ENCODE measurements at regions not wholly inside any gene's neighbourhood (a gene's known extent, or its start where the extent isn't known, plus 50 kb on each side); places are given as distances from the start of the nearest gene placed in this dataset.

DNA sequence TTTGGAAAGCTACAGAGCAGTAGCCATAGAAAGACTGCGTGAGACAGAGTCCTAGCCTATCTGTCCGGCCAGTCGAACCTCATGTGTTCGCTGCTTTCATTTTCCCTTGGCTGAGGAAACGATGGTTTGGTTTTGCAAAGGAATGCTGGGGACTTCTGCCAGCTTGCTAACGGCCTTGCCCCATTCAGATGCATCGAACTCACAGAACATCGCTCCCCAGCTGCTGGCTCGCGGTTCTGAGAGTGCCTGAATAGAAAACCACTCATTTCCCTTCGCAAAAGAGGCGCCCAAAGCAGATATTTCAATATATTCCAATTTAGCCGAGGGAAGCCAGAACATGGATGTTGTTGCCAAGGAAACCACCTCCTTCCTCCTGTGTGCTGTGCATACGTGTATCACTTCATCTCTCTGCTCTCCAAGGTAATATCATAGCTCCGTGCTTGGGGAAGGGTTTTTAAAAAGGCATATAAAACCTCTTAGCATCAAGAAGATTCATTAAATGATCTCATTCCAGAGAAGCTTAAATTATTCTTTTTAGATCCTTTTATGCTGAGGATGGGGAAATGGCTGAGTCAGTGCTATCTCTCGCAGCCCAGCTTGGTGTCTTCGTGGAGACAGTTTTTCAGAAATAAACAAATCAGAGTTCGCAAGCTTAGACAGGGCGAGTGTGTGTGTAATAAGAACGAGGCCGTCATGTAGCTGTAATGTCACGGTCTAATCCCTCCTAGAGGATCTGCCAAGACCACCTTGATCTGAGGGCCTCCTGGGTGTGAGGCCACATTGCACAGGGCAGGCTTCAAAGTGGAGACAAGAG, 215.2 kb downstream of the RPS24 start:
- no peak for DNase-seq (ENCODE audit: low read depth)

DNA sequence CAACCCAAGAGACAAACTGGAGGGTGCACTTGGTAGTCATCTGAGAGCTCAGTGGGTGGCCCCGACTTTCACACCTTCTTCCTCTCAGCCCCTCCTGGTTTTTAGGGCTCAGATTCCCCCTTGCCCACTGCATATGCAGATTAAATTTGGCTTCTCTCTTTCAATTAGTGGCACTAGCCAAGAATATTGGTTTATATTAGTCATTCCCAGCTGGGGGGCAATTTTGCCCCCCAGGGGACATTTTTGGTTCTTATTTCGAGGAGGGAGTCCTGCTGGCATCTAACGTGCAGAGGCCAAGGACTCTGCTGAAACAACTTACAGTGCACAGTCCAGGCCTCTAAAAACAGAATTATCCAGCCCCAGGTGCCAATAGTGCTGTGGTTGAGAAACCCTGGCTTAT, 216.0 kb downstream of the RPS24 start:
- DNase-seq (ENCODE audit: low read depth), result no peak

DNA sequence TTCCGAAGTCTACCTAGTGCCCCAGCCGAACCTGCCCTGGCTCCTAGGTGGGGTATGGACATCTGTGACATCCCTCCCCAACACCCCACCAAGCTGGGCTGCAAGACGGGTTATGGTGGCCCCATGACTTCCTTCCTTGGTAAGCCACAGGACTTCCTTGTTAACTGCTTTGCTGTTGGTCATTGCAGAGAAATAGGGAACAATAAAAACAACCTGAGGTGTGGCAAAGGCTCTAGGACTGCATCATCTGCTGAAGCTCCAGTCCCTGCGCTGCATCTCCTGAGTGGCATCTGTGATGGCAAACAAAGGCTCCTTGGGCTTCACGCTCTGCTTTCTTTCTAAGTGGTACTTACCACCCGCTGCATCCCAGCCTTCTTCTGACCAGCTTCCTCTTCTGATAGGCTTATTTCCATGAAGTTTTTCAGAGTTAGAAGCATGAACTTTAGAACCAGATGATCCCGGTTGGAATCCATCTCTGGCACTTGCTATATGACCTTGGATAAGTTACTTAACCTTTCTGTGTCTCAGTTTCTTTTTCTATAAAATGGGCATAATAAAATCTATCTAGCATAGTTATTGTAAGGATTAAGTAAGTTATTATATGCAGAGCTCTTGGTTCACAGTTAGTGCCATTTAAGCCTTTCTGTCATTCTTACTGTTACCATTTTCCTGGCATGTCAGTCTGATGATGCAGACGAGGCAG, 216.8 kb downstream of the RPS24 start:
- no peak for DNase-seq (ENCODE audit: low read depth)

DNA sequence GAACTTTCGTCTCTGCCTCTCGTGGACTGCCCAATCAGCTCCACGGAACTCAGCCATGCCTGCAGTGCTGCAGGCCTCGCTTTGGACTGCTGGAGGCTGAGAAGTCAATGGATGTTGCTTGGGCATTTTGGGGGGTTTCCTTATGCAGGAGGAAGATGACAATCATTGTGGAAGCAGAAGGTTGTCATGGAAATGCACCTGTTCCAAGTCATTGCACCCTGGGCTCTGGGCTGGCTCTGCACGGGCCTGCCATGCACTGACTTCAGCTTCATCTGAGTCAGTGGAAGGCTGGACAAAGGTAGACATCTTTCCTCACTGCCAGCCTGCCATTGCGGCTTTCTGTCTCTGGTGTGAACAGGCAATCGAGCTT, 217.3 kb downstream of the RPS24 start:
- no peak for DNase-seq (ENCODE audit: low read depth)

DNA sequence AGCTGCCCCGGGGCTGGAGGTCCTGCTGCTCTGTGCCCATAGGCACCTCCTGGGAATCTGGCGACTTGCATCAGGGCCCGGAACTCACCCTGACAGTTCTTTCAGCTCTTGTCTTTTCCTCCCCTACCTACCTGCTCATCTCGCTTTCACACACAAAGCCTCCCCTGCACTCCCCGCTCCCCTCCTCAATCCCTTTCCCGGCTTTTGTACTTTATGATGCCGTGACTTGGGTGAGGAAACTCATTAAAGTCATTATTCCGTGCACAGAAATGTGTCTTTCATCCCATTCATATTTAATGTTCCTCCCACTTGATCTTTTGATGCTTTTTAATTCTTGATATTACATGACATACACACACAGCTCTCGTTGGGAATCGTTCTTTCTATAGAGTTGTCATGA, 218.6 kb downstream of the RPS24 start:
- DNase-seq (ENCODE audit: low read depth), result no peak

DNA sequence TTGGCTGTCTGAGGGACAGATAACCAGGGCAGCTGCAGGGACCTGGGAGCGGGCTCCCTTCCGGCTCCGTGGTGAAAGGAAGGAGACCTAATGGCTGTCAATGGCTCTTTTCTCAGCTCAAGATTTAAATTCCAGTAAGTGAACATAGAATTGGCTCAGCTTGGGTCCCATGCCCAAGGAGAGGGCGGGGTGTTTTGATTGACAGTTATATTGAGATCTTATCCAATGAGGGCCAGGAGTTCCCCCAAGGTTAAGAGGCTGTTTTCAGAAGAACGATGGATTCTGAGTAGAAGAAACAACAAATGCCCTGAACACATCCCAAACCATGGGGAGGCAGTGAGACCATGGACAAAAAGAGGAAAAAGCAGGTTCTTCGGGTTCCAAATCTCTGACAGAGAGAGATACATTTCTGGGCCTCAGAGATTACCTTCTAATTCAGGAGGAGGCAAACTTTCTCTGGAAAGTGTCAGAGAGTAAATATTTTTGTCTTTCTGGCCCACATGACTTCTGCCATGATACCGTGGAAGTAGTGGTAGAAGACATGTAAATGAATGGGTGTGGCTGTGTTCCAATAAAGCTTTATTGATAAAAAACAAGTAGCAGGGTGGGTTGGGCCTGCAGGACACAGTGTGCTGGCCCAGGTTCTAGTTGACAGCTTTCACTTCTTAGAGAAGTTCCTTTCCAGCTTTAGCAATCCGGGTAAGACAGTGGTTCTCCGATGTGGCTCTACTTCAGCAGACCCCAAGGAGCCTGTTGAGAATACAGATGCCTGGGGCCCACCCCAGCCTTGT, 219.6 kb downstream of the RPS24 start:
- no peak for DNase-seq (ENCODE audit: low read depth)

DNA sequence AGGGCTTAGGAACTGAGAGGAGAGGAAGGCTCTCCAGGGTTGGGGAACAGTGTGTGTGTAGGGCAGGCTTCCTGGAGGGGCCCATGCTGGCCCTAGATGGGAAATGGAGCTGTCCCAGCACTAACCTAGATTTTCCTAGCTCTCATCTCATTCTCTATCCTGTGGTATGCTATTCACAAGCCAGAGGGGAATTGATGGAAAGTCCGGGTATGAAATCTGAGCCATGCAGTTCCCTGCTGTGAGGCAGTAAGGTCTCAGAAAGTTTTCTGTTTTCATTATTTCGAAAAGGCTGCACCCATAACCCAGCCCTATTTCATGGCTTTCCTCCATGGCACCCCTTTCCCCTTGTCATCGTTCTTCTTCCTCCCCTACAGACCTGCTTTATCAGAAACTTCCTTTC, 220.3 kb downstream of the RPS24 start:
- DNase-seq (ENCODE audit: low read depth), result no peak

DNA sequence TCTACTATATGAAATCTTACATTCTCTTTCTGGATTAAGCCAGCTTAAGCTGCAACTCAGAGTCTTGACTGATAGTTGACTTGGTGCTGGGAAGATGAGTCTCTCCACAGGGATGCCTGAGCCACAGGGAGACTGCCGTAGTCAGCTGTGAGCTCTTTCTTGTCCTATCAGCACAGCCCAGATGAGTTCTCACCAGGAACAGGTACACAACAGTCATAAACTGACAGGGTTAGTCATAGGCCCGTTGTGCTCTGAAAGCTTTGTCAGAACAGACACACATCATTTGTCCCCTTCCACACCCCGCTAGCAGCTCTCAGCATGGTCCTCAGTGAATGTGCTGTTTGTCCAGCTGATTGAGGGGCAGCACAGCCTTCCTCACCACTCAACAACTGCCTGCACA, 221.6 kb downstream of the RPS24 start:
- no peak for DNase-seq (ENCODE audit: low read depth)

DNA sequence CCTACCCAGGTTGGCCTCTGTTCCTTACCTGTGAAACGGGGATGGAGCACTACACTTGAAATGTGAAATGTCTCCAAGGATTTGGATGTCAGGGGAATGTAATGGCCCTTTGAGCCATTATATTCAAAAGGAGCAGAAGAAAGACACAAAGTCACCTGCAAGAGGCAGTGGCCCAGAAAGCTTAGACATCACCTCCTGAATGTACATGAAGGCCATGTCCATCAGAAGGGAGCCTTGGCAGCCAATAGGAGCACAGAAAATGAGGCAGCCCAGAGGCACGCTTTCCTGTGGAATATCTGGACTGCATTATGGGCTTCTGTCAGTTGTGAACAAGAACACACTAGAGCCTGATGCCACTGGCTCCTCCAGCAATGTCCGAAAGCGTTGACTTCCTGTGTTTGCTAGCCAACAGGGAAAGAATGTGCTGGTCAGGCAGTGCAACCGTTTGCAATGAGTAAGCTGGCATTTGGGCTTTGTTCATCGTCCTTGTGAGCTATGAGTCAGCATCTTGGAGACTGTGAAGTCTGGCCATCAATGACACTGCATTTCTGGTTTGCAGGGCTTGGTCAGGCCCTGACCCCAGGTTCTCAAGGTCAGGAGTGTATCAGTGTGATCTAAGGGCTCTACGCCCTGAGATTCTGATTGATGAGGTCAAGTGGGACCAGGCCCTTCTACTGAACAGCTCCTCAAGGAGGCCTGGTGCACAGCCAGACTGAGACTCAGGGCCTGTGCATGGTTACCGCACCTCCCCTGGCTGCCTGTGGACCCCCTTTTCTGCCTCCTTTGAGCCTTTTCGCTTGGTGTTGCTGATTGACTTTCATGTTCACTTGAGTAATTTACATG, 222.4 kb downstream of the RPS24 start:
- DNase-seq (ENCODE audit: low read depth), result no peak

DNA sequence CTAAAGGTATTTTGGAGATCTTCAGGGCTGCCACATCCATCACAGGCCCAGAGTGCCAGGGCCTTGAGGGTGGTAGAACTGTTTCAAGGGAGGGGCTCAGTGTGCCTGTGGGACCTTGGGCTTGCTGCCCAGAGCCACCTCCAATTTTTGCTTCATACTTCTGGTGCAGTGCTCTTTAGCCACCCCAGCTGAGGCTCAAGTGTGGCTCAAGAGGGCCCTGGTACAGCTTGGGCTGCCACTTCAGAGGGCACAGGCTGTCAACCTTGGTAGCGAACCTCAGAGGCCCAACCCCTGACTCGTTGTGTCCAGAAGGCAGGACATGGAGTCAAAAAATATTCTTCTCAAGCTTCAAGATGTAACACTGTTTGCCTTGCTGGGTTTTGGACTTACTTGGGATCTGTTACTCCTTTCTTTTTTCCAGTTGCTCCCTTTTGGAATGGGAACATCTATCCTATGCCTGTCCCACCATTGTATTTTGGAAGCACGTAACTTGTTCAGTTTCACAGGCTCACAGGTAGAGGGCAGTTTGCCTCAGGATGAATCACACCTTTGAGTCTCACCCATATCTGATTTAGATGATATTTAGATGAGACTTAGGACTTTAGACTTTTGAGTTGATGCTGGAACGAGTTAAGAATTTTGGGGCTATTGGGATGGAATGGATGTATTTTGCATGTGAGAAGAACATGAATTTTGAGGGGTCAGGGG, 224.8 kb downstream of the RPS24 start:
- DNase-seq (ENCODE audit: low read depth), result no peak

DNA sequence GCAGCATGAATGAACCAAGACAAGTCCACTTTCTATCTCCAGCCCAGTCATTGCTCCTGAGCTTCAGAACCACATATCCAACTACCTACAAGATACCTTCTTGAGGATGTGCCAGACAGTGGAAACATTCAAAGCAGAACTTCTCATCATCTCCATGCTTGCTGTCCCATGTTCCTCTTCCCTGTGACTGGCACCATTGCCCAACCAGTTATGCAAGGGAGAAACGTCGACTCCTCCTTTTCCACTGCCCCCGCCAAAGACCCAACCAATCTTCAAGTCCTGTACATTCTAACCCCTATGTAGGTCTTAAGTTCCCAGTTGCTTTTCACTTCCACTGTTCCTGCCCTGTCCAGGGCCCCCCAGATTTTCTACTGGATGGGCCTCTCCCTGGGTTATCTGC, 225.7 kb downstream of the RPS24 start:
- no peak for DNase-seq (ENCODE audit: low read depth)

DNA sequence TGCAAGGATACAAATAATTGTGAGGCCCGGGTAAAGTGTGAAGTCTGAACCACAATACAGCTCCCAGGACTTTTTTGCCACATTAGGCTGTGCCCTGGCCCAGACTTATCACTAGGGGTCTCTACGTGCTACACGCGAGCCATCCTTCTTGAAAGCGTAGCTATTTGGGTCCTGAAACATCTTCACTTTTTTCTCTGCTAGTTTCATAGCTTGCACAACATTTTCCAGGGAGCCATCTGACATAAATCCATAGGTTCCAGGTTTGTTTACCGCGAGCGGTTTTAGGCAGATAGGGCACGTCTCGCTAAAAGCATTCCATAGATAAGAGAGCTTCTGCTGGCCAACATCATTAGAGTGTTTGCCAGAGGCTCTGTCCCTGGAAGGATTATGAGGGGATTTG, 226.5 kb downstream of the RPS24 start:
- no peak for DNase-seq (ENCODE audit: low read depth)

DNA sequence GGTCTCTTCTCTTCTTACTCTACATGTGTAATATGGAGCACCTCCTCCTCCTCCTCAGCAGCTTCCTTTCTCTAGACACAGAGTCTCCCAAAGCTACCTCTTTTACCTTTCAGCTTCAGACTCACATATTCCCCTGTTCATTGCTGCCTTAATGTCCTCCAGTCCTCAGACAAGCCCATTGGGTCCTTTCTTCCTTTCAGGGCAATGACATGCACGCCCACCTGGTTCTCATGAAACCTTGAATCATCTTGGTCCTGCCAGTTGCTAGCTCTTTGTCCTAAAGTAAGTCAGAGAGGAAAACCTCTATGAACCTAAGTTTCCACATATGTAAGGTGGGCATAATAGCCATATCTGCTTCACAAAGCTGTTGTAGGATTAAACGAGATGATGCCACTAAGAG, 227.0 kb downstream of the RPS24 start:
- no peak for DNase-seq (ENCODE audit: low read depth)

DNA sequence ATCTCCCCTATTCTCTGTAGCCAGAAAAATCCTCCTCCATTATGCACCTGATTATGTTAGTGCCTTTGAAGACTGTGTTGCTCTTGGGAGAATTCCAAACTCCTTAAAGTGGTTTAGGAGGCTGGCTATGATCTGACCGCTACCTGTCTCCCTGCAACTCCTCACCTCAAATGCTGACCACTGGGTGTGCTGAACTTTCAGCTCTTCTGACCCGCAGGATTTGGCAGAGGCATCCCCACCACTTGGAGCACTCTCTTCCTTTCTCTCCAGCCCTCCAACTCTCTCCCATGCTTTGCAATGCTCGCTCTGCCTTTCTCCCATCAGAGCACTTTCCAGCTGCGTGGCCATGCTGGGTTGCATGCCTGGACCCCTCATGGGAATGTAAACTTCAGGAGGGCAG, 227.6 kb downstream of the RPS24 start:
- DNase-seq (ENCODE audit: low read depth), result no peak

DNA sequence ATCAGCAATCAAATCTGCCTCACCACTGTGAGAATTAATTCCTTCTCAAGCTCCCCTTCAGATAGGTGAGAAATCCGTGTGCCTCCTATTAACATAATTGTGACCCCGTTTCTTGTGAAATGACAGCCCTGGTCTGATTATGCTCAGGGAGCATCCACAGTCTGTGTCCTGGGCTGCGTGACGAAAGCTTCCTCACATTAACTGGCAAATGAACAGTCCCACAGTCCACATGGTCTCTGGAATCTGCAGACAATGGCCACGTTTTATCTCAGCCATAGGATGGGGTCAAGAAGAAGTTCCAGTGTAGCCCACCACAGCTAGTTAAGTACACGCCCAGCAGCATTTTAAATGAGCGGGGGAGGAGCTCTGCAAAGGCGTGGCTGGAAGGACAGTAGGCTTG, 229.2 kb downstream of the RPS24 start:
- DNase-seq (ENCODE audit: low read depth), result no peak

DNA sequence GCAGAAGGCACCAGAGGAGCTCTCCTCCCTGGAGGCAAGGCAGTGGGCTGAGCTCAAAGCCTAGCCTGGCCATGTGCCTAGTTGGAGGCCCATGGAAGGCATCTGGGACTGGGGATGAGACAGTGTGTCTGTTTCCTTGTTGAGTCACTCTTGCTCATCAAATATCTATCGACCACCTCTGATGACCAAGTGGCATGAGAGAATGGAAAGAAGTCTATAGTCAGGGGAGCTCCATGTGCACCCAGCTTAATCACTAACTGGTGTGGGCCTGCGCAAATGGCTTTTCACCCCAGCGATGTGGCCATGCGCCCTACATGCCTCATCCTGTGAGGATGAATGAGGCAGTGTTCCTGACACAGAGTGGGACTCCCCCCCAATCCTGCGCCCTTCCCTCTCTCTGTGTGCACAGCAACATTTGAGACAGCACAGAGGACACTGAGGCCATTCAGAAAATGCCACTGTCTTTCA, 229.9 kb downstream of the RPS24 start:
- no peak for DNase-seq (ENCODE audit: low read depth)

DNA sequence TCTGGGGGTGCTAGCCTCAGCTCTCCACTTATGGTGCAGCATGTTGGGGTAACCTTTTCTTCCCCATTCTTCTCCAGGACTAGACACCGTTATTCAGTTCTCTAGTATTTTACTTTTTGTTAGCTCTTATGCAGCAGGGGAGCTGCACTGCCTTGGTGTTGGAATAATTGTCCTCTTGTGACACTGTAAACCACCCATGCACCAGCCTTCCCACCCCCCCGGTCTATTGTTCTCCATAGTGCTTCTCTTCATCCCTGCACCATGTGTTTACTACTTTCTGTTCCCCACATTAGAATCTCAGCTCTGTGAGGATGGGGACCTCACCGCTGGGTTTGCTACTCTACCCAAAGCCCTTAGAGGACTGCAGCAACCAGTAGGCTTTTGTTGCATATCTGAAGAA, 230.7 kb downstream of the RPS24 start:
- no peak for DNase-seq (ENCODE audit: low read depth)

DNA sequence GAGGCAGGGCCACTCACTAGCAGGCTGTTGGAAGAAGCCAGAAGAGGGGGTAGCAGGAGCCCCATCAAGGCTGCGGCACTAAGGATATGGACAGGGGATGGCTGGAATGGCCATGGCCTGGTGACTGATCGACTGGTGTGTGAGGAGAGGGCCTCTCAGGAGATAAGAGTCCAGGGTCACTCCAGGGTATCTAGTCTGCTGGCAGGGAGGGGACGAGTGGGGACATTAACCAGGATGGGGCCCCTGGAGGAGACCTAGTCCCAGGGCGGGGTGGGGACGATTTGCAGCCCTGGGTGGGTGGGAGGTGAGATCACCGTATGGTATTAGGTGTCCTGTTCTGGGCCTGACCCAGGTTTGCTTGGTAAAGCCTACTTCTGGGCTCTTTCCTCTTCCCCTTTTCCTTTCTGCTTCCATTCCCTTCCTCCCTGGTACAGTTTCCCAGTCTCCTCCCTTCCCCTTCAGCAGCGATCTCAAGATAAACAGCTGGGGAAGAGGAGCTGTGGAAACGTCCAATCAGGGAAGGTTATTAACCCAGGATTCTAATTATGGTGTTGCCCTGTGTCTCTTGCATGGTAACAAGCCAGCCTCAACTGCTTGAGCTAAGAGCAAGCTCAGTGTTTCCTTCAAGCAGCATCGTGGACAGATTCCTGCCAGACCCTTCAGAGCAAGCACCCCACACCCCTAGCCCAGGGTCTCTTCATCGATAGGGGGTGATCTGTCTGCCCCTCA, 233.2 kb downstream of the RPS24 start:
- no peak for DNase-seq (ENCODE audit: low read depth)

DNA sequence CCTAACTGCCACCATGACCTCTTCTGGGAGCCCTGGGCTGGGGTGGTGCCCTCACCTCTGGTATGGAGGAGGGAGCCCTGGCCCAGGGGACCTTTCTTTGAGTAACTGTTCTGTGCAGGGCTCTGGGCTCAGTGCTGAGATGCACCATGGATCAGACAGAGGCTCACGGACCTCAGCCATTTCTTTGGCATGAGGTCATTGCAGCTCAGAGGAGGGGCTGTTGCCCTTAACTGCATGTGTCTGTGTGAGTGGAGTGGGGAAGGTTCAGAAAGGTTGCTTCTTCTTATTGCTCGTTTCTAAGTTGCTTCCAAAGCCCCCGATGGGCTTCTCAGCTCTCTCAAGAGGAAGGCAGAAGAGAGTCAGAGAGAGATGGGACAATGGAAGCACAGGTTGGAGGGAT, 233.9 kb downstream of the RPS24 start:
- no peak for DNase-seq (ENCODE audit: low read depth)

DNA sequence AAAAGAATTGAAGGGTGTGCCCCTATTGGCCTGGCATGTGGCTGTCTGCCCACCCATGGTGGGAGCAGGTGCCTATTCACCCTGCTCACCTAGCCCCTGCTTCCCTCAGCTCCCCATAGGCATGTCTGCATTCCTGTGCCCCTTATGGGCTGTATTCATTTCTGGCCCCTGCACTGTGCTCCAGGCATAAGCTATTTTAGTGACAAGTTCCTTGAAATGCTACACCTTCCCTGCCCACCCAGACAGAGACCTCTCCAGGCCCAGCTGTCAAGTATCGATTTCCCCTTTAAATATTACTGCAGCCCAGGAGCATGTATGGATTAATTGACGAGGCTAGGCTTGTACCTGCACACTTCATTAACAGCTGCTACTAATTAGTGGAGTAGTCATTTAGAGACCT, 235.4 kb downstream of the RPS24 start:
- no peak for DNase-seq (ENCODE audit: low read depth)

DNA sequence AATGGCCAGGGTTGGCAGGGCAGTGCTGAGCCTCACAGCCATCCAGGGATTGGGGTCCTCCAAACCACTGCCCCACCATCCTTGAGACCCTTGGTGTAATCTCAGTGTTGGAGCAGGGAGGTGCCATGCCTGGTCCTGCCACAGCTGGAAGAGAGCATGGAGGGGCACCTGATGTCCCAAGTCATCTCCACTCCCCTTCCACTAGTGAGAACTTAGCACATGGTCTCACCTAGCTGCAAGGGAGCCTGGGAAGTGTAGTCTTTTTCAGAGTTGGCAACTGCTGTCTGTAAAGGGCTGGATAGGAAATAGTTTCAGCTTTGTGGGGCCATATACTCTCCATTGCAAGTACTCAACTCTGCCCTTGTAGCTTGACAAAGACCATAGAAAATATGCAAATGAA, 238.7 kb downstream of the RPS24 start:
- no peak for DNase-seq (ENCODE audit: low read depth)

All from activated gamma-delta T cell treated with anti-CD3 and anti-CD28 coated beads, Interleukin-2, amount 50 U/mL, for 16 hours (primary cell).